ENCODE measurements at regions not wholly inside any gene's neighbourhood (a gene's known extent, or its start where the extent isn't known, plus 50 kb on each side); places are given as distances from the start of the nearest gene placed in this dataset.

DNA sequence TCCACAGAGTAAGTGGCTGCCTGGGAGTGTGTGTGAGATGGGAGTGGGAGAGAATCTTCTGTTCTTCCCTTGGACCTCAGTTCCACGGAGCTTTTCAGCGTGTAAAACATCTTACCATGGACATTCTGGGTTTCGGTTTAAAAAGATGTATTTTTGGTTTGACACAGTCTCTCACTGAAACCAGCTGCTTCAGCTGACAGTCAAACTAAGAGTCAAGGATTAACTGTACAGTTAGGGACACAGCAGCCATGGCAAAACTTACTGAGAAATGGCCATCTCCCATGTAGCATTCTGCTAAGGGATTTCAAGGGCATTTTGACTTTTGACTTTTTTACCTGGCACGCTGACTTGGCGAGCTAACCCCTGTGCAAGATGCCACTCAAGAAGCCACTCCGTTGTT is 93.8 kb upstream of the IL12B start:
- H3K9me2 ChIP-seq (replicated peaks; ENCODE audit: insufficient read depth): no peaks in the 10 kb centered on the region
- H3K36me3 ChIP-seq (replicated peaks; ENCODE audit: insufficient read depth, low read depth): no peaks in the 10 kb centered on the region
- no peak for DNase-seq (ENCODE audit: low spot score)
- TF ChIP-seq EZH2 (IDR thresholded peaks at IDR 0.05; ENCODE audit: borderline replicate concordance) (no peak), EZH2phosphoT487 (IDR thresholded peaks at IDR 0.05; ENCODE audit: low read depth, severe bottlenecking, unreplicated experiment) (no peak)
- TF ChIP-seq, protein P1, sequence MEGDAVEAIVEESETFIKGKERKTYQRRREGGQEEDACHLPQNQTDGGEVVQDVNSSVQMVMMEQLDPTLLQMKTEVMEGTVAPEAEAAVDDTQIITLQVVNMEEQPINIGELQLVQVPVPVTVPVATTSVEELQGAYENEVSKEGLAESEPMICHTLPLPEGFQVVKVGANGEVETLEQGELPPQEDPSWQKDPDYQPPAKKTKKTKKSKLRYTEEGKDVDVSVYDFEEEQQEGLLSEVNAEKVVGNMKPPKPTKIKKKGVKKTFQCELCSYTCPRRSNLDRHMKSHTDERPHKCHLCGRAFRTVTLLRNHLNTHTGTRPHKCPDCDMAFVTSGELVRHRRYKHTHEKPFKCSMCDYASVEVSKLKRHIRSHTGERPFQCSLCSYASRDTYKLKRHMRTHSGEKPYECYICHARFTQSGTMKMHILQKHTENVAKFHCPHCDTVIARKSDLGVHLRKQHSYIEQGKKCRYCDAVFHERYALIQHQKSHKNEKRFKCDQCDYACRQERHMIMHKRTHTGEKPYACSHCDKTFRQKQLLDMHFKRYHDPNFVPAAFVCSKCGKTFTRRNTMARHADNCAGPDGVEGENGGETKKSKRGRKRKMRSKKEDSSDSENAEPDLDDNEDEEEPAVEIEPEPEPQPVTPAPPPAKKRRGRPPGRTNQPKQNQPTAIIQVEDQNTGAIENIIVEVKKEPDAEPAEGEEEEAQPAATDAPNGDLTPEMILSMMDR (IDR thresholded peaks at IDR 0.05; ENCODE audit: poor library complexity): no peak
- WGBS (ENCODE audit: low lambda C conversion rate, missing lambda C conversion rate): 89% methylated on average over 6 of the region's 6 CpGs
- H3K27ac ChIP-seq: no peak overlapping the region
- no peak overlapping the region for H3K4me3 ChIP-seq
- no peaks in the 10 kb centered on the region for H3K4me1 ChIP-seq (ENCODE audit: insufficient read depth)
- no peak overlapping the region for H2AFZ ChIP-seq
- H3K79me2 ChIP-seq: no peaks in the 10 kb centered on the region
- no peaks in the 10 kb centered on the region for H4K20me1 ChIP-seq (ENCODE audit: insufficient read depth, poor library complexity, severe bottlenecking)
- no peak overlapping the region for H3K4me2 ChIP-seq
- H3K9me3 ChIP-seq (ENCODE audit: low read depth): no peaks in the 10 kb centered on the region
- no peaks in the 10 kb centered on the region for H3K27me3 ChIP-seq

DNA sequence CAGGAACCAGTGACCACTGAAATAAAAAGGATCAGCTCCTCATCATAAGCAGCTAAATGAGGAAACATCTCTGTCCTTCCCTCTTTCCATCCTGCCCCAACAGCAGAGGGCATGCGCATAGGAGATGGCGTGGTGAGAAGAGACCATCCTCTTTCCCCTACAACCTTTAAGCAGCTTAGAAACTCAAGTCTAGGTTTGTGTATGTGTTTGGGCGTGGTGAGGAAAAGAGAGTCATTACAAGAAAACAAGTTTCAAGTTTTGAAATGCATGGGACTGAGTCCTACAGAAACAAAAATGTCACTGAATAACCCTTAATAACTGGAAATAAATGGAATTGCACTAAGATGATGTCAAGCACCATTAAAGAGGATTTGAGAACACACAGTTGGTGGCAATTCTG is 96.4 kb upstream of the IL12B start:
- H3K4me1 ChIP-seq (ENCODE audit: insufficient read depth): no peaks in the 10 kb centered on the region
- 93% methylated on average over 3 of the region's 3 CpGs for WGBS (ENCODE audit: low lambda C conversion rate, missing lambda C conversion rate)
- no peak overlapping the region for H3K4me2 ChIP-seq

GRCh38 chr5:159427180-159428012 is 97.1 kb upstream of the IL12B start:
- Histone ChIP-seq H3K79me2 (no peaks in the 10 kb centered on the region), H3K4me2 (no peak overlapping the region), H3K27me3 (no peaks in the 10 kb centered on the region), H3K9me3 (ENCODE audit: low read depth) (no peaks in the 10 kb centered on the region), H3K4me1 (ENCODE audit: insufficient read depth) (no peaks in the 10 kb centered on the region), H3K4me3 (no peak overlapping the region), H4K20me1 (ENCODE audit: insufficient read depth, poor library complexity, severe bottlenecking) (no peaks in the 10 kb centered on the region), H3K27ac (no peak overlapping the region), H3K9me2 (replicated peaks; ENCODE audit: insufficient read depth) (no peaks in the 10 kb centered on the region), H3K36me3 (replicated peaks; ENCODE audit: insufficient read depth, low read depth) (no peaks in the 10 kb centered on the region), H2AFZ (no peak overlapping the region)
- TF ChIP-seq EZH2 (IDR thresholded peaks at IDR 0.05; ENCODE audit: borderline replicate concordance) (no peak), EZH2phosphoT487 (IDR thresholded peaks at IDR 0.05; ENCODE audit: low read depth, severe bottlenecking, unreplicated experiment) (no peak)
- TF ChIP-seq, protein P1 (IDR thresholded peaks at IDR 0.05; ENCODE audit: poor library complexity): no peak
- DNase-seq (ENCODE audit: low spot score): no peak
- 81% methylated on average over 7 of the region's 7 CpGs for WGBS (ENCODE audit: low lambda C conversion rate, missing lambda C conversion rate)

More for the DNA sequence above, 96.4 kb upstream of the IL12B start:
- H3K9me2 ChIP-seq (replicated peaks; ENCODE audit: insufficient read depth): no peaks in the 10 kb centered on the region
- no peaks in the 10 kb centered on the region for H3K9me3 ChIP-seq (ENCODE audit: low read depth)
- H3K4me3 ChIP-seq: no peak overlapping the region
- no peaks in the 10 kb centered on the region for H3K79me2 ChIP-seq
- no peaks in the 10 kb centered on the region for H4K20me1 ChIP-seq (ENCODE audit: insufficient read depth, poor library complexity, severe bottlenecking)
- H3K27ac ChIP-seq: no peak overlapping the region
- TF ChIP-seq EZH2phosphoT487 (IDR thresholded peaks at IDR 0.05; ENCODE audit: low read depth, severe bottlenecking, unreplicated experiment): no peak
- TF ChIP-seq EZH2 (IDR thresholded peaks at IDR 0.05; ENCODE audit: borderline replicate concordance): no peak
- TF ChIP-seq, protein P1 (IDR thresholded peaks at IDR 0.05; ENCODE audit: poor library complexity): no peak
- no peaks in the 10 kb centered on the region for H3K36me3 ChIP-seq (replicated peaks; ENCODE audit: insufficient read depth, low read depth)
- no peak overlapping the region for H2AFZ ChIP-seq
- H3K27me3 ChIP-seq: no peaks in the 10 kb centered on the region
- DNase-seq (ENCODE audit: low spot score): no peak

All from hepatocyte (in vitro differentiated cells).